ENCODE measurements at regions not wholly inside any gene's neighbourhood (a gene's known extent, or its start where the extent isn't known, plus 50 kb on each side); places are given as distances from the start of the nearest gene placed in this dataset.
"Not testable (repeated sequence)": the region's sequence is repeated elsewhere in the genome, so short reads cannot be mapped to it uniquely, and the experiment has no call there.

GRCh38 chr5:82894716-82895115 is 182.5 kb downstream of the TMEM167A start:
- peak in 2 of 3 donors; percentile 10 to 48 for DNase-seq

GRCh38 chr5:82889088-82889487 is 188.1 kb downstream of the TMEM167A start:
- no peak for DNase-seq

- no peak for DNase-seq
These were observed 190.3 kb downstream of the TMEM167A start for GRCh38 chr5:82886911-82887310.

GRCh38 chr5:82885627-82886389 is 191.4 kb downstream of the TMEM167A start:
- peak in 1 of 3 donors; percentile 34 for DNase-seq

- DNase-seq, result no peak
These were observed 192.2 kb downstream of the TMEM167A start for GRCh38 chr5:82884821-82885471.

- no peak for DNase-seq
These were observed 194.9 kb downstream of the TMEM167A start for GRCh38 chr5:82882316-82882715.

GRCh38 chr5:82881571-82882174 is 195.5 kb downstream of the TMEM167A start:
- no peak for DNase-seq

- DNase-seq, result no peak
These were observed 198.1 kb downstream of the TMEM167A start for GRCh38 chr5:82879089-82879488.

GRCh38 chr5:82873452-82873851 is 203.7 kb downstream of the TMEM167A start:
- no peak for DNase-seq

GRCh38 chr5:82872321-82873288 is 204.6 kb downstream of the TMEM167A start:
- DNase-seq, result not testable (repeated sequence)

- DNase-seq, result no peak
These were observed 211.6 kb downstream of the TMEM167A start for GRCh38 chr5:82865625-82866024.

GRCh38 chr5:82863266-82863665 is 213.9 kb downstream of the TMEM167A start:
- DNase-seq, result peak in 1 of 3 donors; percentile 34

- DNase-seq, result no peak
These were observed 214.5 kb downstream of the TMEM167A start for GRCh38 chr5:82862711-82863110.

- DNase-seq, result no peak
These were observed 214.9 kb downstream of the TMEM167A start for GRCh38 chr5:82862261-82862660.

- DNase-seq, result no peak
These were observed 215.5 kb downstream of the TMEM167A start for GRCh38 chr5:82861701-82862100.

GRCh38 chr5:82859451-82860140 is 217.6 kb downstream of the TMEM167A start:
- peak in 1 of 3 donors; percentile 75 for DNase-seq

GRCh38 chr5:82858151-82859025 is 218.8 kb downstream of the TMEM167A start:
- peak in 2 of 3 donors; percentile 43 to 78 for DNase-seq

GRCh38 chr5:82855893-82856550 is 221.2 kb downstream of the TMEM167A start:
- peak; percentile 56 to 89 (median 66) for DNase-seq

GRCh38 chr5:82854956-82855355 is 222.2 kb downstream of the TMEM167A start:
- DNase-seq, result no peak
